Cardiac muscle cell (in vitro differentiated cells and primary cell): ENCODE measurements at regions not wholly inside any gene's neighbourhood (a gene's known extent, or its start where the extent isn't known, plus 50 kb on each side); places are given as distances from the start of the nearest gene placed in this dataset.

Experiments
- DNase-seq, 2 donors: peaks; one replicate each; pipeline versions ENCODE4 v3.0.0 to v3.0.0-alpha.2; 2010 to 2017; ENCODE audit warnings: low read depth in 1 of 2, low spot score in 1 of 2
- H3K27ac ChIP-seq: fragments of 200-600 bp; sonication (generic); 2 replicates; pipeline ENCODE4 v1.5.1; 2016
- H3K27me3 ChIP-seq: fragments of 200-600 bp; sonication (generic); 2 replicates; pipeline ENCODE4 v1.6.0; 2016; ENCODE audit warnings: control low read depth
- H3K36me3 ChIP-seq: fragments of 200-600 bp; sonication (generic); 2 replicates; pipeline ENCODE4 v1.5.1; 2016; ENCODE audit warnings: control low read depth
- H3K4me1 ChIP-seq: fragments of 200-600 bp; sonication (generic); 2 replicates; pipeline ENCODE4 v1.8.1; 2017; ENCODE audit warnings: low read depth, mild to moderate bottlenecking, mixed run types
- H3K4me3 ChIP-seq: fragments of 200-600 bp; sonication (generic); 2 replicates; pipeline ENCODE4 v1.5.1; 2016; ENCODE audit warnings: mild to moderate bottlenecking
- H3K9me3 ChIP-seq: fragments of 200-600 bp; sonication (generic); 2 replicates; pipeline ENCODE4 v1.5.1; 2017; ENCODE audit warnings: low read depth, mild to moderate bottlenecking, control low read depth
- CTCF ChIP-seq: IDR thresholded peaks from 2 replicates; pipeline ENCODE4 v1.5.1; 2012; ENCODE audit warnings: low read depth, mild to moderate bottlenecking, low read length

DNA sequence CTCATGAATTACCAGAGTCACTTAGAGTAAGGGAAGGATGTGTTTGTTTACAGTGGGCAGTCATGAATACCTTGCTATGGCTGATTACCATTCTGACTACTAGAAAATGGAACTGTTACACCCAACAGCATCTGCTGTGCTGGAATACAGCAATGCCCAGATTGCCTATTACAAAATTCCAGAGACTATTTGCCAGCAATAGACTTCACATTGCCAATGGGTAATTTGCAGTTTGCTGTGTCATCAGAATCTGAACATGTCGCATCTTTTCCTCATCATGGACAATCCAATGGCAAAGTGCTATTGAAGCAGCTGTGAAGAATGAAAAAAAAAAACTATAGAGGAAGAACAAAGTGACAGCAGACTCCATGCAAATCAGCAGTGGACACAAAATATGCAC, 356.6 kb downstream of the CXXC4 start:
- H3K36me3 ChIP-seq = no peaks in the 10 kb centered on the region
- no peaks in the 10 kb centered on the region for H3K27me3 ChIP-seq
- no peak for DNase-seq
- no peak overlapping the region for H3K4me3 ChIP-seq
- H3K27ac ChIP-seq = no peak overlapping the region
- no peak for TF ChIP-seq CTCF
- no peaks in the 10 kb centered on the region for H3K9me3 ChIP-seq
- no peaks in the 10 kb centered on the region for H3K4me1 ChIP-seq

- DNase-seq = no peak
- H3K4me3 ChIP-seq = no peak overlapping the region
- no peaks in the 10 kb centered on the region for H3K9me3 ChIP-seq
- H3K27ac ChIP-seq = no peak overlapping the region
- no peaks in the 10 kb centered on the region for H3K27me3 ChIP-seq
- no peaks in the 10 kb centered on the region for H3K36me3 ChIP-seq
- TF ChIP-seq CTCF = no peak
- no peaks in the 10 kb centered on the region for H3K4me1 ChIP-seq
Measured at GRCh38 chr4:104129243-104129642, 365.5 kb downstream of the CXXC4 start.

DNA sequence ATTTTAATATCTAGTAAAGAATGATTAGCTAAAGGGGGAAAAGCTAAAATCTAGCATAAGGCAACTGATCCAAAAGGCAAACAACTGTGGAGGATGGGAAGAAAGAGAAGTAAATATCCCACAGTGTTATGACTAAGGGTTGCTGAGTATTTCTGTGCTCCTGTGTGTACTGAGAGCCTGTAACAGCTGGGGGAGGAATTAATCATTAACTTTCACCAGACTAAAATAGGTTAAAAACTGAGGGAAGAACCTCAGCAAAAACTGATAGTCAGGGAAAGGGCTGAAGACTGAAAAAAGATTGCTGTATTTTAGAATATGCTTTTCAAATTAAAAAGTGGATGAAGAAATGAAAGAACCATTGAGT, 365.9 kb downstream of the CXXC4 start:
- no peak for DNase-seq
- Histone ChIP-seq H3K4me1 (no peaks in the 10 kb centered on the region), H3K27ac (no peak overlapping the region), H3K36me3 (no peaks in the 10 kb centered on the region), H3K27me3 (no peaks in the 10 kb centered on the region), H3K9me3 (no peaks in the 10 kb centered on the region), H3K4me3 (no peak overlapping the region)
- TF ChIP-seq CTCF = no peak

DNA sequence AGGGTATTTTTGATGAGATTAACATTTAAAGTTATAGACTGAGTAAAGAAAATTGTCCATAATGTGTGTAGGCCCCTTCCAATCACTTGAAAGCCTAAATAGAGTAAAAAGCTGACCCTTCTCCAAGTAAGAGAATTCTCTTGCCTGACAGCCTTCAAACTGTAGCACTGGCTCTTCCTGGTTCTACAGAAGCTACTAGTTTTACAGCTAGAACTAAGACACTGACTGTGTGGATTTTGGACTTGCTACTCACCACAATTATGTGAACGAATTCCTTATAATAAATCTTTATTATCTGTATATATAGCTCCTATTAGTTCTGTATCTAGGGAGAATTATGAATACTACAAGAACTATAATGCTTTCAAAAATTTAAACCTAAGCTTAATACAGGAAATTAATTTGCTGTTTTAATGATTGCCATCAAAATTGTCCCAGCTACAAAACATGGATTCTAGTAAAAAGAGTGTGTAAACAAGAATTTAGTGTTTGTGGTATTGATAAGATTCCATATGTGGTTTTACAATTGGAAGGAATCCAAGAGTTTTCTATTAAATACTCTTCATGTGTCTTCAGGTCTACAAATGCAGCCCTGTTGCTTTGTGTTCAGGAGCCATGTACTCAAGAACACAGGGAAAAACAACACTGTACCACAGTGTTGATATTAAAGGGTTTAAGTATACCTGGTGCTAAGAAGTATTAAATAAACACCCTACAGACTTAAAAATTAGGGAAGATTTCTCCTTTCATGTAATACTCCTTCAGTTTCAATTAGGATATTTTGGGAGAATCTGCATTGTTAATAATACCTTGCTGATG, 366.5 kb downstream of the CXXC4 start:
- no peaks in the 10 kb centered on the region for H3K4me1 ChIP-seq
- no peak for DNase-seq
- H3K27me3 ChIP-seq = no peaks in the 10 kb centered on the region
- no peak for TF ChIP-seq CTCF
- no peaks in the 10 kb centered on the region for H3K9me3 ChIP-seq
- no peak overlapping the region for H3K27ac ChIP-seq
- no peak overlapping the region for H3K4me3 ChIP-seq
- no peaks in the 10 kb centered on the region for H3K36me3 ChIP-seq

- no peak overlapping the region for H3K4me3 ChIP-seq
- H3K27ac ChIP-seq = no peak overlapping the region
- no peak for DNase-seq
- H3K9me3 ChIP-seq = no peaks in the 10 kb centered on the region
- H3K4me1 ChIP-seq = no peaks in the 10 kb centered on the region
- H3K27me3 ChIP-seq = no peaks in the 10 kb centered on the region
- H3K36me3 ChIP-seq = no peaks in the 10 kb centered on the region
- TF ChIP-seq CTCF = no peak
Measured at GRCh38 chr4:104123021-104123420, 371.7 kb downstream of the CXXC4 start.
